A549 (cell line): ENCODE measurements at regions not wholly inside any gene's neighbourhood (a gene's known extent, or its start where the extent isn't known, plus 50 kb on each side); places are given as distances from the start of the nearest gene placed in this dataset.

Experiments
- ATAC-seq, 2 experiments: fragments of 200-7000 bp in 1 of 2; fragments of >200 bp in 1 of 2; cut with Nextera tagmentation in 1 of 2; cut with Tn5 transposase in 1 of 2; 3 replicates each; pipeline versions ENCODE4 v1.8.0 to v1.9.1; 2018 to 2020; ENCODE audit warnings: mild to moderate bottlenecking in 1 of 2, moderate library complexity in 1 of 2
- CTCF ChIA-PET: fragments of 300-600 bp; sonication (Branson Sonifier 250); formaldehyde crosslinking; extraction: SDS; loops from one replicate; lab custom pipeline; 2021; ENCODE audit warnings: antibody characterized with exemption, inconsistent platforms; lab: Yijun Ruan, JAX
- POLR2A ChIA-PET: fragments of 350-600 bp; formaldehyde crosslinking; extraction: SDS; loops from one replicate; lab custom pipeline; 2021; ENCODE audit warnings: antibody characterized with exemption, inconsistent platforms; lab: Yijun Ruan, JAX
- DNase-seq, 2 experiments: peaks; one replicate each; pipeline versions ENCODE4 v3.0.0 to v3.0.0-alpha.2; 2011 to 2016; ENCODE audit warnings: low read depth in 1 of 2, low spot score in 1 of 2
- FAIRE-seq: peaks from 2 replicates; lab custom pipeline; 2011; peaks lifted over from hg19 to GRCh38; lab: Jason Lieb, UNC
- H3K27ac ChIP-seq, 2 experiments: fragments of >200 bp; sonication (Bioruptor Twin); formaldehyde crosslinking; 3 replicates each; pipeline ENCODE4 v1.5.1; 2016 to 2017
- H3K4me1 ChIP-seq: fragments of >200 bp; sonication (Bioruptor Twin); formaldehyde crosslinking; 3 replicates; pipeline ENCODE4 v1.6.1; 2016
- H3K4me2 ChIP-seq: fragments of >200 bp; sonication (Bioruptor Twin); formaldehyde crosslinking; 3 replicates; pipeline ENCODE4 v1.6.1; 2016
- H3K4me3 ChIP-seq: fragments of >200 bp; sonication (Bioruptor Twin); formaldehyde crosslinking; 3 replicates; pipeline ENCODE4 v1.5.1; 2016
- H3K9me3 ChIP-seq: fragments of >200 bp; sonication (Bioruptor Twin); formaldehyde crosslinking; 3 replicates; pipeline ENCODE4 v1.6.1; 2016
- CEBPB ChIP-seq, 2 experiments: fragments of >200 bp in 1 of 2; sonication (Bioruptor Twin) in 1 of 2; formaldehyde crosslinking in 1 of 2; IDR thresholded peaks; 2 replicates each; pipeline ENCODE4 v1.6.1; 2012 to 2016
- E2F6 ChIP-seq: IDR thresholded peaks from 2 replicates; pipeline ENCODE4 v1.6.1; 2012; ENCODE audit warnings: low read depth, borderline replicate concordance
- EHMT2 ChIP-seq: fragments of 200-600 bp; sonication (generic); IDR thresholded peaks from 2 replicates; pipeline ENCODE4 v1.6.1; 2016; ENCODE audit warnings: antibody characterized with exemption, low read depth, mild to moderate bottlenecking, moderate library complexity
- FOSB ChIP-seq: fragments of 250-450 bp; sonication (Bioruptor Pico); IDR thresholded peaks from 2 replicates; pipeline ENCODE4 v1.5.0; 2020; ENCODE audit warnings: mild to moderate bottlenecking, moderate library complexity
- FOSL2 ChIP-seq, 2 experiments: fragments of 450-650 bp in 1 of 2; fragments of >200 bp in 1 of 2; sonication (Bioruptor Twin) in 1 of 2; formaldehyde crosslinking; IDR thresholded peaks; 2 replicates each; pipeline versions ENCODE4 v1.5.0 to v1.6.1; 2016 to 2020; ENCODE audit warnings: mild to moderate bottlenecking in 1 of 2, moderate library complexity in 1 of 2
- HES2 ChIP-seq: fragments of >200 bp; sonication (Bioruptor Twin); formaldehyde crosslinking; IDR thresholded peaks from 2 replicates; pipeline ENCODE4 v1.6.1; 2016
- HEYL ChIP-seq: fragments of 250-450 bp; sonication (Bioruptor Pico); IDR thresholded peaks from 2 replicates; pipeline ENCODE4 v1.8.0; 2021; ENCODE audit warnings: mild to moderate bottlenecking, moderate library complexity
- HMGXB4 ChIP-seq: fragments of 250-450 bp; sonication (Bioruptor Pico); IDR thresholded peaks from 2 replicates; pipeline ENCODE4 v1.5.0; 2021; ENCODE audit warnings: mild to moderate bottlenecking, moderate library complexity, borderline replicate concordance
- HOXA7 ChIP-seq: fragments of 250-450 bp; sonication (Bioruptor Pico); IDR thresholded peaks from 2 replicates; pipeline ENCODE4 v1.5.0; 2020; ENCODE audit warnings: mild to moderate bottlenecking, moderate library complexity
- HOXB5 ChIP-seq: fragments of 250-450 bp; sonication (Bioruptor Pico); IDR thresholded peaks from 2 replicates; pipeline ENCODE4 v1.5.0; 2020; ENCODE audit warnings: mild to moderate bottlenecking, moderate library complexity
- JUNB ChIP-seq: fragments of >200 bp; sonication (Bioruptor Twin); formaldehyde crosslinking; IDR thresholded peaks from 2 replicates; pipeline ENCODE4 v1.6.1; 2016
- KDM1A ChIP-seq: fragments of 200-600 bp; sonication (generic); IDR thresholded peaks from 2 replicates; pipeline ENCODE4 v1.6.1; 2016; ENCODE audit warnings: low read depth, mild to moderate bottlenecking
- NFE2L2 ChIP-seq: fragments of 150-350 bp; conservative IDR thresholded peaks from 2 replicates; pipeline ENCODE4 v1.6.1; 2014; ENCODE audit warnings: low read length
- PHF8 ChIP-seq: fragments of 200-600 bp; sonication (generic); IDR thresholded peaks from 2 replicates; pipeline ENCODE4 v1.6.1; 2016; ENCODE audit warnings: low read depth, mild to moderate bottlenecking, antibody characterized with exemption, moderate library complexity, borderline replicate concordance
- POLR2A ChIP-seq: IDR thresholded peaks from 2 replicates; pipeline ENCODE4 v1.6.1; 2012; ENCODE audit warnings: mild to moderate bottlenecking, low read length
- POLR2AphosphoS2 ChIP-seq: conservative IDR thresholded peaks from 2 replicates; pipeline ENCODE4 v1.6.1; 2012; ENCODE audit warnings: low read length, improper control_type of control experiment, inconsistent platforms
- RCOR1 ChIP-seq: fragments of 150-350 bp; IDR thresholded peaks from 2 replicates; pipeline ENCODE4 v1.6.1; 2014; ENCODE audit warnings: antibody characterized with exemption, low read length, low read depth
- REST ChIP-seq: fragments of 200-600 bp; sonication (generic); IDR thresholded peaks from 2 replicates; pipeline ENCODE4 v1.6.1; 2016; ENCODE audit warnings: antibody characterized with exemption, mild to moderate bottlenecking, moderate library complexity
- RNF2 ChIP-seq: fragments of 200-600 bp; sonication (generic); IDR thresholded peaks from 2 replicates; pipeline ENCODE4 v1.6.1; 2016; ENCODE audit warnings: low read depth, mild to moderate bottlenecking, antibody characterized with exemption, moderate library complexity, borderline replicate concordance
- ZC3H11A ChIP-seq: fragments of 450-650 bp; IDR thresholded peaks from 2 replicates; pipeline ENCODE4 v1.6.1; 2014; ENCODE audit warnings: antibody characterized with exemption, mild to moderate bottlenecking
- ZFP36 ChIP-seq: fragments of 450-650 bp; IDR thresholded peaks from 2 replicates; pipeline ENCODE4 v1.6.1; 2014; ENCODE audit warnings: borderline replicate concordance; ENCODE audit not compliant: partially characterized antibody
- ZNF302 ChIP-seq: fragments of 250-450 bp; sonication (Bioruptor Pico); IDR thresholded peaks from 2 replicates; pipeline ENCODE4 v1.9.0; 2021; ENCODE audit warnings: inconsistent platforms, mild to moderate bottlenecking, moderate library complexity
- ZSCAN20 ChIP-seq: fragments of 250-450 bp; sonication (Bioruptor Pico); IDR thresholded peaks from 2 replicates; pipeline ENCODE4 v1.8.0; 2022; ENCODE audit warnings: mild to moderate bottlenecking, moderate library complexity
- WGBS: methylation state at CpG from one replicate; pipeline ENCODE4 v1.1.6; 2017; ENCODE audit errors: missing lambda C conversion rate; 5-methylcytosine and 5-hydroxymethylcytosine counted together

DNA sequence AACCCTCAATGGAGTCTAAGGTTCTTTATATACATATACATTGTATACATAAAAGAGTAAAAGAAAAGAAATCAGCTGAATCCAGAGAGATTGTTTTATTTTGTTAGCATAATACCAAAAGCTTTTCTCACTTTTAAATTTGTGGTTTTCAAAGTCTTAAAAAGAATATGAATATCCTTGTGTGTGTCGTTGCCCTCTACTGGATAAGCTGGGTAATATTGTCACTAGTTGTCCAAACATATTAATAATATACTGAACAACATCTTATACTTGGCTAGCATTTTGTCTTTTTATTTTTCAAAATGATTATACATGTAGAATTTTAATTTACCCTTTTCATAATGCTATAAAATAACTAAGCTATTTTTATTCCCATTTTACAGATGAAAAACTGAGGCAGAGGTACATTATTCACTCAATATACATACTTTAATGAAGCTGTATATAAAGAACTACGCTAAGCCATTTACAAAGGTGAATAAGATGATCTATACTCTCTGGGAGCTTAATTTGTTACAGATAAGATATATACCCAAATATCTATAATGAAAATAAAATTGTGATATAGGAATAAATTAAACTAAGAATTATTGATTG, 531.7 kb downstream of the TFAP2B start:
- ChIA-PET CTCF (no interaction called here), POLR2A (no interaction called here)
- WGBS, result 9% methylated on average over 2 of the region's 2 CpGs
- no peak overlapping the region for H3K4me3 ChIP-seq
- peak in 1 of 2 experiments; percentile 1 for DNase-seq
- H3K4me1 ChIP-seq, result no peaks in the 10 kb centered on the region
- no peak overlapping the region for H3K4me2 ChIP-seq
- no peaks in the 10 kb centered on the region for H3K9me3 ChIP-seq
- no peak for TF ChIP-seq FOSB
- TF ChIP-seq NFE2L2, result no peak
- TF ChIP-seq RNF2, result no peak
- TF ChIP-seq HEYL (CRISPR knock-in tag), result no peak
- TF ChIP-seq HOXA7 (CRISPR knock-in tag), result no peak
- no peak for TF ChIP-seq RCOR1
- no peak for TF ChIP-seq ZC3H11A
- no peak for TF ChIP-seq E2F6
- TF ChIP-seq ZFP36, result no peak
- no peak for TF ChIP-seq FOSL2 (IDR thresholded peaks at IDR 0.05)
- TF ChIP-seq FOSL2 (CRISPR knock-in tag; IDR thresholded peaks at IDR 0.05), result no peak
- no peak for TF ChIP-seq ZNF302 (CRISPR knock-in tag)
- TF ChIP-seq HMGXB4 (CRISPR knock-in tag), result no peak
- no peak for TF ChIP-seq HOXB5 (CRISPR knock-in tag)
- TF ChIP-seq REST, result no peak
- no peak for ATAC-seq
- no peak overlapping the region for H3K27ac ChIP-seq
- FAIRE-seq, result no peak

DNA sequence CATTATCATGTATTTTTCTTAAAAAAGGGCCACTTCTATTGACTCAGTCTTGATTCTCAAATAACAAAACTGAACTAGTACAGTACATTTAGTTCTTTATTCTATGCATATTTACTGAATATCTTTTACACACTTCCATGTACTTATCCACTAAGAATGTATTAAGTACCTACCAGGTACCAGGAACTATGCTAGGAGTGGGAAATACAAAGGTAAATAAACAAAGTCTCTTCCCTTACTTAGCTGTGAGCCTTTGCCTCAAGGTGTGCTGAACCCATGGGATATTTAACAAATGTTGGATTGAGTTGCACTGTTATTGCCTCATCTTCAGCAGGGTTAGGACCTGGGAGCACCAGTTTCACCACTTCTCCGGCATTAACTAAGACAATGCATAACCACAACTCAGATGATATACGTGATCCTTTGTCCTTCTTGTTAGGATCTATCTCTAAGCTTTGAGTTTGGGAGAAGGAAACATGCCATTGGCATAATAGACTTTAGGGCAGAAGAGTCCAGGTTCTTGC, 533.9 kb downstream of the TFAP2B start:
- Histone ChIP-seq H3K9me3 (no peaks in the 10 kb centered on the region), H3K27ac (no peak overlapping the region), H3K4me1 (no peaks in the 10 kb centered on the region), H3K4me2 (no peak overlapping the region), H3K4me3 (no peak overlapping the region)
- CTCF ChIA-PET, result no interaction called here
- POLR2A ChIA-PET, result no interaction called here
- 0% methylated on average over 2 of the region's 2 CpGs for WGBS
- TF ChIP-seq ZSCAN20 (no peak), POLR2AphosphoS2 (no peak), EHMT2 (no peak), ZC3H11A (no peak), POLR2A (no peak), PHF8 (no peak), JUNB (no peak), HES2 (no peak), KDM1A (no peak), CEBPB (IDR thresholded peaks at IDR 0.05) (no peak)
- DNase-seq (no peak), FAIRE-seq (no peak), ATAC-seq (no peak)
